K562 (cell line): ENCODE measurements at regions not wholly inside any gene's neighbourhood (a gene's known extent, or its start where the extent isn't known, plus 50 kb on each side); places are given as distances from the start of the nearest gene placed in this dataset.

Experiments used
- ATAC-seq: fragments of 200-7000 bp; cut with Tn5 transposase; 3 replicates; pipeline ENCODE4 v1.9.1; 2020; ENCODE audit warnings: moderate library complexity
- BruUV-seq: library from RNA; stranded (reverse); fragments of 400-500 nt; replicated peaks from 2 replicates; lab custom pipeline; 2021; lab: Mats Ljungman, UMichigan
- CTCF ChIA-PET: fragments of 300-600 bp; formaldehyde crosslinking; extraction: SDS; loops from one replicate; lab custom pipeline; 2021; ENCODE audit warnings: low intra/inter-chr PET ratio; lab: Yijun Ruan, JAX
- POLR2A ChIA-PET: fragments of 300-600, 350-650 bp; sonication (Branson Sonifier 250); formaldehyde crosslinking; extraction: SDS; loops from one replicate; lab custom pipeline; 2021; ENCODE audit warnings: antibody characterized with exemption, inconsistent platforms; lab: Yijun Ruan, JAX
- DNase-seq, 4 experiments: peaks; one replicate each; pipeline versions ENCODE4 v3.0.0 to v3.0.0-alpha.2; 2011 to 2018; ENCODE audit warnings: low spot score in 3 of 4, mixed read lengths in 3 of 4; ENCODE audit errors: extremely low read depth in 1 of 4
- FAIRE-seq: peaks from 2 replicates; lab custom pipeline; 2011; peaks lifted over from hg19 to GRCh38; lab: Jason Lieb, UNC
- H2AFZ ChIP-seq: 2 replicates; pipeline ENCODE4 v1.6.0; 2011; ENCODE audit warnings: low read depth, low read length, control low read depth, inconsistent platforms
- H3K27ac ChIP-seq: fragments of 200-600 bp; 3 replicates; pipeline ENCODE4 v1.8.0; 2011; ENCODE audit warnings: low read depth, mild to moderate bottlenecking, control low read depth, inconsistent platforms, low read length, moderate library complexity, mixed read lengths; ENCODE audit errors: extremely low read depth
- H3K27me3 ChIP-seq, 2 experiments: fragments of 300-600 bp in 1 of 2; 2 replicates in 1 of 2; 3 replicates in 1 of 2; pipeline versions ENCODE4 v1.6.0 to v1.8.0; 2011; ENCODE audit warnings: inconsistent platforms in 2 of 2, low read length in 2 of 2, mild to moderate bottlenecking in 1 of 2, mixed read lengths in 1 of 2, moderate library complexity in 1 of 2; ENCODE audit not compliant: control insufficient read depth in 2 of 2, insufficient read depth in 2 of 2
- H3K36me3 ChIP-seq: fragments of 300-600 bp; 3 replicates; pipeline ENCODE4 v1.8.0; 2011; ENCODE audit warnings: mild to moderate bottlenecking, low read length, inconsistent platforms; ENCODE audit not compliant: control insufficient read depth, insufficient read depth
- H3K4me1 ChIP-seq, 2 experiments: fragments of 200-600 bp in 1 of 2; replicated peaks in 1 of 2; 2 replicates in 1 of 2; 3 replicates in 1 of 2; pipeline versions ENCODE4 v1.5.1 to v1.8.0; 2011; ENCODE audit warnings: inconsistent platforms in 2 of 2, low read length in 2 of 2, mild to moderate bottlenecking in 1 of 2, mixed read lengths in 1 of 2, moderate library complexity in 1 of 2; ENCODE audit not compliant: control insufficient read depth in 2 of 2, insufficient read depth in 2 of 2
- H3K4me2 ChIP-seq: 2 replicates; pipeline ENCODE4 v1.6.1; 2011; ENCODE audit warnings: low read length, control low read depth, inconsistent platforms, mixed read lengths; ENCODE audit not compliant: insufficient read depth
- H3K4me3 ChIP-seq: fragments of 200-600 bp; sonication (generic), shearing (Covaris generic); 2 replicates; pipeline ENCODE4 v1.5.1; 2016; ENCODE audit warnings: control low read depth, inconsistent platforms
- H3K79me2 ChIP-seq: fragments of 200-600 bp; 3 replicates; pipeline ENCODE4 v1.8.0; 2011; ENCODE audit warnings: low read length, inconsistent platforms; ENCODE audit not compliant: control insufficient read depth, insufficient read depth
- H3K9ac ChIP-seq, 2 experiments: 2 replicates each; pipeline versions ENCODE4 v1.6.0 to v1.6.1; 2011; ENCODE audit warnings: low read depth in 2 of 2, low read length in 2 of 2, control low read depth in 1 of 2, inconsistent platforms in 1 of 2, mild to moderate bottlenecking in 1 of 2, mixed read lengths in 1 of 2; ENCODE audit not compliant: insufficient read depth in 1 of 2
- H3K9me1 ChIP-seq: one replicate; pipeline ENCODE4 v1.6.0; 2011; ENCODE audit warnings: inconsistent platforms, mild to moderate bottlenecking, low read length, moderate library complexity; ENCODE audit not compliant: control insufficient read depth, insufficient read depth
- H3K9me3 ChIP-seq: replicated peaks from 2 replicates; pipeline ENCODE4 v1.5.1; 2011; ENCODE audit warnings: low read depth, low read length, inconsistent platforms; ENCODE audit not compliant: control insufficient read depth, insufficient read depth
- H4K20me1 ChIP-seq: replicated peaks from 2 replicates; pipeline ENCODE4 v1.6.1; 2011; ENCODE audit warnings: low read length, inconsistent platforms, mixed read lengths; ENCODE audit not compliant: control insufficient read depth, insufficient read depth
- BACH1 ChIP-seq: fragments of 200-800 bp; sonication (Bioruptor generic); IDR thresholded peaks from 2 replicates; pipeline ENCODE4 v1.6.1; 2016; ENCODE audit warnings: missing genetic modification characterization, missing compliant biosample characterization
- CC2D1A ChIP-seq: fragments of 450-650 bp; IDR thresholded peaks from 2 replicates; pipeline ENCODE4 v1.6.1; 2017; ENCODE audit warnings: mild to moderate bottlenecking
- ZBTB17 ChIP-seq: fragments of 450-650 bp; formaldehyde crosslinking; IDR thresholded peaks from 2 replicates; pipeline ENCODE4 v1.4.0; 2020; ENCODE audit warnings: mild to moderate bottlenecking
- ZFX ChIP-seq: sonication (generic); formaldehyde crosslinking; IDR thresholded peaks from 2 replicates; pipeline ENCODE4 v1.8.0; 2022; ENCODE audit warnings: mild to moderate bottlenecking, missing genetic modification reagents, moderate library complexity
- WGBS: fragments of 100-300 bp; shearing (Covaris generic); methylation state at CpG from one replicate; pipeline ENCODE4 v1.1.6; 2016; ENCODE audit warnings: low coverage, mixed read lengths; ENCODE audit not compliant: insufficient coverage; ENCODE audit errors: missing lambda C conversion rate; 5-methylcytosine and 5-hydroxymethylcytosine counted together
- in situ Hi-C: fragments of 300-500 bp; cut with MboI; formaldehyde crosslinking; loops from 4 replicates; pipeline ENCODE4 v1.15.0; 2018; ENCODE audit warnings: inconsistent platforms, mixed read lengths
- intact Hi-C: fragments of 100-400 bp; cut with micrococcal nuclease; formaldehyde crosslinking; loops from 2 replicates; pipeline ENCODE4 v1.14.2; 2022
- TF ChIP-seq, protein P1 (sequence below), 3 experiments: IDR thresholded peaks in 2 of 3; conservative IDR thresholded peaks in 1 of 3; 2 replicates each; pipeline ENCODE4 v1.5.1; 2011 to 2012; ENCODE audit warnings: low read length in 3 of 3, mild to moderate bottlenecking in 3 of 3, control low read depth in 2 of 3, improper control_type of control experiment in 1 of 3, inconsistent platforms in 1 of 3, low read depth in 1 of 3, mixed read lengths in 1 of 3, moderate library complexity in 1 of 3; ENCODE audit not compliant: insufficient read depth in 2 of 3

DNA sequence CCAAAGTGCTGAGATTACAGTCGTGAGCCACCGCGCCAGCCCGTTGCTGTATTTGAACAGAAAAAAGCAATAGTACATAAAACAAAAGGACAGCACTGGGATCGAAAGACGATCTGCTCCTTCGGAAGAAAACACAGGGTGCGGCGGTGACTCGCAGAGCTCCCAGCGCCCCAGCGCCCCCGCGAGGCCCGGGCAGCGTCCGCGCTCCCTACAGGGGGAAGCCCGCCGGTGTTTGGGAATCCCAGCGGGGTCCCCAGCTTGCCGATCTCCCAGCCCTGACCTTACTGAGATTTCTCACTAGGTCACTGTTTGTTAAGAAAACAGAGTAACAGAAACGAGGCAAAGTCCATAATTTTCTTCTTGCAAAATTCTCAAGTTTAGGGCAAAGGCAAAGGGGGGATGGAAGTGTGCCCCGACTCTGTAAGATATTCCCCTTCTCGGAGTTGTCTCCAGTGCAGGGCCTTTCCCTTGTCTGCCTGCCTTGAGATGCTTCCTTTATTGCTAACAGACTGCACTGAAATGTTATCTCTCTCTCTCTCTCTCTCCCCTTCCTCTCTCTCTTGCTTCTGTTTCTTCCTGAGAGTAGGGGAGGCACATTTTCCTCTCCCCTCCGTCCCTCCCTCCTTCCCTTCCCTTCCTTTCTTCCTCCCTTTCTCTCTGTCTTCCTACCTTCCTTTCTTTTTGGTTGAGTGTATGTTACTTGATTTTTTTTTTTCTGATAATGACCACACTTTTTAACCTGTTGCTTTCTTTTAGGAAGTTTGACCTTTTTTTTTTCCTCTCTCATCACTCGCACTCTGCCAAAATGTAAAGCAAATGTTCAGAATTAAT is 91.9 kb downstream of the TMEM30B start (continued):
- TF ChIP-seq, protein P1, sequence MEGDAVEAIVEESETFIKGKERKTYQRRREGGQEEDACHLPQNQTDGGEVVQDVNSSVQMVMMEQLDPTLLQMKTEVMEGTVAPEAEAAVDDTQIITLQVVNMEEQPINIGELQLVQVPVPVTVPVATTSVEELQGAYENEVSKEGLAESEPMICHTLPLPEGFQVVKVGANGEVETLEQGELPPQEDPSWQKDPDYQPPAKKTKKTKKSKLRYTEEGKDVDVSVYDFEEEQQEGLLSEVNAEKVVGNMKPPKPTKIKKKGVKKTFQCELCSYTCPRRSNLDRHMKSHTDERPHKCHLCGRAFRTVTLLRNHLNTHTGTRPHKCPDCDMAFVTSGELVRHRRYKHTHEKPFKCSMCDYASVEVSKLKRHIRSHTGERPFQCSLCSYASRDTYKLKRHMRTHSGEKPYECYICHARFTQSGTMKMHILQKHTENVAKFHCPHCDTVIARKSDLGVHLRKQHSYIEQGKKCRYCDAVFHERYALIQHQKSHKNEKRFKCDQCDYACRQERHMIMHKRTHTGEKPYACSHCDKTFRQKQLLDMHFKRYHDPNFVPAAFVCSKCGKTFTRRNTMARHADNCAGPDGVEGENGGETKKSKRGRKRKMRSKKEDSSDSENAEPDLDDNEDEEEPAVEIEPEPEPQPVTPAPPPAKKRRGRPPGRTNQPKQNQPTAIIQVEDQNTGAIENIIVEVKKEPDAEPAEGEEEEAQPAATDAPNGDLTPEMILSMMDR (IDR thresholded peaks at IDR 0.05 in 2 of 3, conservative IDR thresholded peaks at IDR 0.05 in 1 of 3; ENCODE audit: insufficient read depth in 2 of 3, low read depth in 1 of 3, low read length in 3 of 3) = peak; percentile 47 to 73 (median 55); a peak in 5 of 6 replicates
- TF ChIP-seq, all 486 proteins: peak for 6

DNA sequence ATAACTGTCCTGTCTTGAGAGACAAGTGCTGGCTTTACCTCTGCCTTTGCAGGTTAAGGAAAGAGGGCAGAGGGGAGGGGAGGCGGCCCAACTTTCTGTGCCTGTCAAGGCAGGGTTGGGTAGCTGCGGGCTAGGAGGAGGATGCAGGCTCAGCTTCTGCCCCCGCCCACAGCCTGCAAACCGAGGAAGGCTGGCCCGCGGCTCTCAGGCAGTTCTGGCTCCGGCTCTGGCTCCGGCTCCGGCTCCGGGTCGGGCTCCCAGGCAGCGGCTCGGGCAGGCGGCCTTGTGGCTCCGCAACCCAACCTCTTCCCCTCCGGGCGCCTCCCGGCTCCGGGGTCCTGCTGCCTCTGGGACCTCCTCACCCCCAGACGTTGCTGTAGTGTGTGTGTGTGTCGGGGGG is 92.9 kb downstream of the TMEM30B start:
- H3K27me3 ChIP-seq = peaks cover 13 to 20% of the 10 kb centered on the region in 2 experiments; a peak in 4 of 5 replicates
- H3K27ac ChIP-seq = no peak overlapping the region
- no peak overlapping the region for H3K4me2 ChIP-seq
- intact Hi-C loops = loop anchor here (10.0 kb wide), 1 partner anchor 153 kb away; no protein-coding TSS in a partner anchor
- no CpG with 5 or more reads among the region's 21 CpGs for WGBS
- H3K9ac ChIP-seq = no peak overlapping the region
- no peak for DNase-seq
- no peak for TF ChIP-seq CC2D1A
- no peak for TF ChIP-seq ZBTB17
- no peak for TF ChIP-seq ZFX (CRISPR knock-in tag)
- no peak for TF ChIP-seq BACH1 (tag)
- TF ChIP-seq, all 486 proteins: peak for 0
- in situ Hi-C loops = no loop called here
- Histone ChIP-seq H3K79me2 (no peaks in the 10 kb centered on the region), H3K36me3 (no peaks in the 10 kb centered on the region), H3K4me3 (no peak overlapping the region), H3K9me1 (no peaks in the 10 kb centered on the region), H3K4me1 (peaks cover 0 to 9% of the 10 kb centered on the region in 2 experiments; a peak in 2 of 5 replicates), H2AFZ (no peak overlapping the region), H4K20me1 (no peaks in the 10 kb centered on the region; the same call in 1 of the 2 replicates), H3K9me3 (no peaks in the 10 kb centered on the region)
- ATAC-seq = no peak
- ChIA-PET CTCF (no interaction called here), POLR2A (interaction anchor here (0.6 kb wide), 1 partner anchor 14 kb away, joined by 3 read pairs; no protein-coding TSS in a partner anchor)
- BruUV-seq = no TSS peak
- FAIRE-seq = no peak
